ENCODE measurements at regions not wholly inside any gene's neighbourhood (a gene's known extent, or its start where the extent isn't known, plus 50 kb on each side); places are given as distances from the start of the nearest gene placed in this dataset.

DNA sequence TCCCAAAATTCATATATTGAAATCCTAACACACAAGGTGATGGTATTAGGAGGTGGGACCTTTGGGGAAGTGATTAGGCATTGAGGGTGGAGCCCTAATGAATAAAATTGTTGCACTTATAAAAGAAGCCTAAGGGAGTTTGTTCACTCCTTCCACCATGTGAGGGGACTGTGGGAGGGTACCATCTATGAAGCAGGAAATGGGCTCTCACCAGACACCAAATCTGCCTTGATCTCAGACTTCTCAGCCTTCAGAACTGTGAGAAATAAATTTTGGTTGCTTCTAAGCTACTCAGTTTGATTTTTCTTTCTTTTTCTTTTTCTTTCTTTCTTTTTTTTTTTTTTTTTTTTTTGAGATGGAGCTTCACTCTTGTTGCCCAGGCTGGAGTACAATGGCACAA lies 116.2 kb upstream of the GPC3 start:
- H3K36me3 Mint-ChIP-seq (ENCODE audit: low read depth): peaks cover under 1% of the 10 kb centered on the region
- H3K4me3 Mint-ChIP-seq: no peak overlapping the region
- peaks cover 17% of the 10 kb centered on the region for H3K9me3 Mint-ChIP-seq
- H3K27me3 Mint-ChIP-seq (ENCODE audit: low read depth): no peaks in the 10 kb centered on the region
- no peak for DNase-seq (ENCODE audit: low read depth, low spot score)
- H3K27ac Mint-ChIP-seq (ENCODE audit: unreplicated experiment): no peak overlapping the region
- TF ChIP-seq, protein P1, sequence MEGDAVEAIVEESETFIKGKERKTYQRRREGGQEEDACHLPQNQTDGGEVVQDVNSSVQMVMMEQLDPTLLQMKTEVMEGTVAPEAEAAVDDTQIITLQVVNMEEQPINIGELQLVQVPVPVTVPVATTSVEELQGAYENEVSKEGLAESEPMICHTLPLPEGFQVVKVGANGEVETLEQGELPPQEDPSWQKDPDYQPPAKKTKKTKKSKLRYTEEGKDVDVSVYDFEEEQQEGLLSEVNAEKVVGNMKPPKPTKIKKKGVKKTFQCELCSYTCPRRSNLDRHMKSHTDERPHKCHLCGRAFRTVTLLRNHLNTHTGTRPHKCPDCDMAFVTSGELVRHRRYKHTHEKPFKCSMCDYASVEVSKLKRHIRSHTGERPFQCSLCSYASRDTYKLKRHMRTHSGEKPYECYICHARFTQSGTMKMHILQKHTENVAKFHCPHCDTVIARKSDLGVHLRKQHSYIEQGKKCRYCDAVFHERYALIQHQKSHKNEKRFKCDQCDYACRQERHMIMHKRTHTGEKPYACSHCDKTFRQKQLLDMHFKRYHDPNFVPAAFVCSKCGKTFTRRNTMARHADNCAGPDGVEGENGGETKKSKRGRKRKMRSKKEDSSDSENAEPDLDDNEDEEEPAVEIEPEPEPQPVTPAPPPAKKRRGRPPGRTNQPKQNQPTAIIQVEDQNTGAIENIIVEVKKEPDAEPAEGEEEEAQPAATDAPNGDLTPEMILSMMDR (conservative IDR thresholded peaks at IDR 0.05): no peak
- no peaks in the 10 kb centered on the region for H3K4me1 Mint-ChIP-seq

DNA sequence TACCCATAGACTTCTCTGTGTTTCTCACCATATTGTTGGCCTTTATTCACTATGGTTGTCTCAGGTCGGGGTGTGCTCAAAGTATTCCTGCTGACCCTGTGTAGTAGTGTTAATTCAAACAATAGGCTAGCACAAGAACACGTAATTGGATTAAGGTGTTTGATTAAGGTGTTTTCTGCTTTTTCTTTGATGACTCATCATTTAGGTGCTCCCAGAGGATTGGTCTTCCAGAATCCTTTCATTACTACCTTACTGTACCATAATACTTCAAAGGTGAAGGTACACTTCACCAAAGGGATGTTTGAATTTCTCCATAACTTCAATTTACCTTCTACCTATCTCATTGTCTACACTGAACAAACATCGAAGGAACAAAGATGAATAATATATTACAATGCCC lies 121.7 kb upstream of the CCDC160 start:
- Mint-ChIP-seq H3K36me3 (ENCODE audit: low read depth) (peaks cover 7% of the 10 kb centered on the region), H3K4me1 (no peaks in the 10 kb centered on the region), H3K4me3 (no peak overlapping the region), H3K27me3 (ENCODE audit: low read depth) (peaks cover 3% of the 10 kb centered on the region), H3K9me3 (peaks cover 21% of the 10 kb centered on the region), H3K27ac (ENCODE audit: unreplicated experiment) (no peak overlapping the region)
- DNase-seq (ENCODE audit: low read depth, low spot score): no peak
- TF ChIP-seq, protein P1 (conservative IDR thresholded peaks at IDR 0.05): no peak

DNA sequence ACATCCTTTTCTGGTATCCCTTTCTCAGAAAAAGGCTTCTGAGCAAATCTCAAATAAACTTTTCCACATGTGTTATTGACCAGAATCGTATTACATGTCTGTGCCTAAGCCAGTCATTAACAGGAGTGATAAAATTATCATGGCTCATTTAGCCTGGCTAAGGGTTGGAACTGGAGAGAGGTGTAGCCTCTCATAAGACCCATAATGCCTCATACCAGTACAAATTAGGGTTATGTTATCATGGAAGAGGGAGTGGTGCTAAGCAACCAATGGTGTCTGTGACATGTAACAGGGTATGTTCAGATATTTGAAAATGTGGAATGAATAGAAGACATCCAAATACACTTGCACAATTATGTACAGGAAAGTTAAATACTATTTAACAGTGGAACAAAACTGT lies 99.6 kb upstream of the CCDC160 start:
- no peaks in the 10 kb centered on the region for H3K36me3 Mint-ChIP-seq (ENCODE audit: low read depth)
- no peaks in the 10 kb centered on the region for H3K27me3 Mint-ChIP-seq (ENCODE audit: low read depth)
- no peaks in the 10 kb centered on the region for H3K4me1 Mint-ChIP-seq
- TF ChIP-seq, protein P1 (conservative IDR thresholded peaks at IDR 0.05): no peak
- H3K27ac Mint-ChIP-seq (ENCODE audit: unreplicated experiment): no peak overlapping the region
- no peak for DNase-seq (ENCODE audit: low read depth, low spot score)
- no peak overlapping the region for H3K4me3 Mint-ChIP-seq
- H3K9me3 Mint-ChIP-seq: no peaks in the 10 kb centered on the region

DNA sequence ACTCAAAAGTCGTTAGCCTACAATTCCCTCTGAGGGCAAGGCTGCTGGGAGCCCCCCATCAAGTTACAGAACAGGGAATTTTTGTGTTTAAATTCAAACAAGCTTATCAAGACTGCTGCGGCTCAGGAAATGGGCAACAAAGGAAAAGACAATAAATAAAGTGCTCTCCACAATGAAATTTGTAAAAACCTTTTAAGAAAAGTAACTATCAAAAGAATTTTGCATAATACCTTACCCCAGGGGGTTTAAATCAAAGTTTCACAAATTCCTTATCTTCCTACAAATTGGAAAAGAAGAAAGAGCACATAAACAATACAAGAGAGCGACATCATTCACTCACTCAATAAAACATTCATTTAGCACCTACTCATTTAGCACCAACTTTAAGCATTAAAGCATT lies 97.9 kb upstream of the CCDC160 start:
- no peak overlapping the region for H3K4me3 Mint-ChIP-seq
- H3K9me3 Mint-ChIP-seq: no peaks in the 10 kb centered on the region
- TF ChIP-seq, protein P1 (conservative IDR thresholded peaks at IDR 0.05): no peak
- no peaks in the 10 kb centered on the region for H3K27me3 Mint-ChIP-seq (ENCODE audit: low read depth)
- H3K27ac Mint-ChIP-seq (ENCODE audit: unreplicated experiment): no peak overlapping the region
- H3K4me1 Mint-ChIP-seq: no peaks in the 10 kb centered on the region
- H3K36me3 Mint-ChIP-seq (ENCODE audit: low read depth): no peaks in the 10 kb centered on the region
- DNase-seq (ENCODE audit: low read depth, low spot score): no peak

DNA sequence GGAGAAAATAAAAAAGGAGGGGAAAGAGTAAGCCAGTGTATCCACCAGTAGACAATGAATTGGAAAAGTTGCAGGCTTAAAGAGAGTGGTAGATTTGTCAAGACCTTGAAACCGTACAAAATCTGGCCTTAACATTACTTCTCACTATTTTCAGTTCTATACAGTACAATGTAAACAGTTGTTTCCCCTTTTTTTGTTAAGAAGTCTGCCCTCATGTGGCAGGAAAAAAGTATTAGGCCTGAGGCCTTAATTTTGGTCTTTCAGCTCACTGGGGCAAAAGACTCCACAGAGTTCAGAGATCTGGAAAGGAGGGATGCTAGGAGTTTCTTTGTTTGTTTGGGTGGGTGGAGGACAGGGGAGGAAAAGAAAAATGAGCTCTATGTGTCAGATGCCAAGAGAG lies 92.8 kb upstream of the CCDC160 start:
- TF ChIP-seq, protein P1 (conservative IDR thresholded peaks at IDR 0.05): peak; percentile 60
- H3K9me3 Mint-ChIP-seq: no peaks in the 10 kb centered on the region
- H3K4me3 Mint-ChIP-seq: no peak overlapping the region
- DNase-seq (ENCODE audit: low read depth, low spot score): no peak
- H3K27ac Mint-ChIP-seq (ENCODE audit: unreplicated experiment): no peak overlapping the region
- H3K4me1 Mint-ChIP-seq: peaks cover 4% of the 10 kb centered on the region
- H3K36me3 Mint-ChIP-seq (ENCODE audit: low read depth): no peaks in the 10 kb centered on the region
- no peaks in the 10 kb centered on the region for H3K27me3 Mint-ChIP-seq (ENCODE audit: low read depth)

DNA sequence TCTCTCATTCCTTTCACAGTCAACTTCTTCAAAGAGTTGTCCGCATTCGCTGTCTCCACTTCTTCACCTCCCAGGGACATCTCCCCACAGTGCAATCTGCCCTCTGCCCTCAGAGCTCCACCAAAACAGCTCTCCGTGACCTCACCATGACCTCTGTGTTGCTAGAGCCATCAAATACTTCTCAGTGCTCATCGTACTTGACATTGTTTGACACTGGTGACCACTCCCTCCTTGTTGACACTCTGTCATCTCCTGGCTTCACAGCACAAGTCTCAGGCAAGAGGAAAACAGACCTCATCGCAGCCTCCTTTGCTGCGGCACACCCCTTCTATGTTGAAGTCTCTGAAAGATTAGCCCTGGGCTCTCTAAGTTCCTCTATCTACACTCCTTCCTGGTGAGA lies 90.5 kb upstream of the CCDC160 start:
- no peak for DNase-seq (ENCODE audit: low read depth, low spot score)
- Mint-ChIP-seq H3K4me1 (peaks cover 4% of the 10 kb centered on the region), H3K36me3 (ENCODE audit: low read depth) (no peaks in the 10 kb centered on the region), H3K27me3 (ENCODE audit: low read depth) (no peaks in the 10 kb centered on the region), H3K4me3 (no peak overlapping the region), H3K27ac (ENCODE audit: unreplicated experiment) (no peak overlapping the region), H3K9me3 (peaks cover 4% of the 10 kb centered on the region)
- TF ChIP-seq, protein P1 (conservative IDR thresholded peaks at IDR 0.05): no peak

All from neural crest cell (in vitro differentiated cells).